A549 (cell line): ENCODE measurements at regions not wholly inside any gene's neighbourhood (a gene's known extent, or its start where the extent isn't known, plus 50 kb on each side); places are given as distances from the start of the nearest gene placed in this dataset.

ENCODE experiments used
- ATAC-seq, 2 experiments: fragments of 200-7000 bp in 1 of 2; fragments of >200 bp in 1 of 2; cut with Nextera tagmentation in 1 of 2; cut with Tn5 transposase in 1 of 2; 3 replicates each; pipeline versions ENCODE4 v1.8.0 to v1.9.1; 2018 to 2020; ENCODE audit warnings: mild to moderate bottlenecking in 1 of 2, moderate library complexity in 1 of 2
- CTCF ChIA-PET: fragments of 300-600 bp; sonication (Branson Sonifier 250); formaldehyde crosslinking; extraction: SDS; loops from one replicate; lab custom pipeline; 2021; ENCODE audit warnings: antibody characterized with exemption, inconsistent platforms; lab: Yijun Ruan, JAX
- POLR2A ChIA-PET: fragments of 350-600 bp; formaldehyde crosslinking; extraction: SDS; loops from one replicate; lab custom pipeline; 2021; ENCODE audit warnings: antibody characterized with exemption, inconsistent platforms; lab: Yijun Ruan, JAX
- DNase-seq, 2 experiments: peaks; one replicate each; pipeline versions ENCODE4 v3.0.0 to v3.0.0-alpha.2; 2011 to 2016; ENCODE audit warnings: low read depth in 1 of 2, low spot score in 1 of 2
- FAIRE-seq: peaks from 2 replicates; lab custom pipeline; 2011; peaks lifted over from hg19 to GRCh38; lab: Jason Lieb, UNC
- H3K27ac ChIP-seq, 2 experiments: fragments of >200 bp; sonication (Bioruptor Twin); formaldehyde crosslinking; 3 replicates each; pipeline ENCODE4 v1.5.1; 2016 to 2017
- H3K4me1 ChIP-seq: fragments of >200 bp; sonication (Bioruptor Twin); formaldehyde crosslinking; 3 replicates; pipeline ENCODE4 v1.6.1; 2016
- H3K4me2 ChIP-seq: fragments of >200 bp; sonication (Bioruptor Twin); formaldehyde crosslinking; 3 replicates; pipeline ENCODE4 v1.6.1; 2016
- H3K4me3 ChIP-seq: fragments of >200 bp; sonication (Bioruptor Twin); formaldehyde crosslinking; 3 replicates; pipeline ENCODE4 v1.5.1; 2016
- H3K9me3 ChIP-seq: fragments of >200 bp; sonication (Bioruptor Twin); formaldehyde crosslinking; 3 replicates; pipeline ENCODE4 v1.6.1; 2016
- BHLHE40 ChIP-seq: IDR thresholded peaks from 2 replicates; pipeline ENCODE4 v1.6.1; 2012; ENCODE audit warnings: low read depth, low read length, inconsistent platforms
- CBX2 ChIP-seq: fragments of 200-600 bp; sonication (generic); IDR thresholded peaks from 2 replicates; pipeline ENCODE4 v1.6.1; 2016; ENCODE audit warnings: low read depth, mild to moderate bottlenecking, borderline replicate concordance
- CBX8 ChIP-seq: fragments of 200-600 bp; sonication (generic); IDR thresholded peaks from 2 replicates; pipeline ENCODE4 v1.6.1; 2016
- CEBPB ChIP-seq, 2 experiments: fragments of >200 bp in 1 of 2; sonication (Bioruptor Twin) in 1 of 2; formaldehyde crosslinking in 1 of 2; IDR thresholded peaks; 2 replicates each; pipeline ENCODE4 v1.6.1; 2012 to 2016
- CTCF ChIP-seq: fragments of >200 bp; sonication (Bioruptor Twin); formaldehyde crosslinking; IDR thresholded peaks from 3 replicates; pipeline ENCODE4 v1.5.1; 2016
- ELK1 ChIP-seq: fragments of 150-350 bp; IDR thresholded peaks from 2 replicates; pipeline ENCODE4 v1.6.1; 2014; ENCODE audit warnings: low read depth, mild to moderate bottlenecking, low read length
- FOSB ChIP-seq: fragments of 250-450 bp; sonication (Bioruptor Pico); IDR thresholded peaks from 2 replicates; pipeline ENCODE4 v1.5.0; 2020; ENCODE audit warnings: mild to moderate bottlenecking, moderate library complexity
- FOSL2 ChIP-seq, 2 experiments: fragments of 450-650 bp in 1 of 2; fragments of >200 bp in 1 of 2; sonication (Bioruptor Twin) in 1 of 2; formaldehyde crosslinking; IDR thresholded peaks; 2 replicates each; pipeline versions ENCODE4 v1.5.0 to v1.6.1; 2016 to 2020; ENCODE audit warnings: mild to moderate bottlenecking in 1 of 2, moderate library complexity in 1 of 2
- FOXS1 ChIP-seq: fragments of 250-450 bp; sonication (Bioruptor Pico); IDR thresholded peaks from 2 replicates; pipeline ENCODE4 v1.5.0; 2020; ENCODE audit warnings: mild to moderate bottlenecking, moderate library complexity
- HDAC2 ChIP-seq: fragments of 200-600 bp; sonication (generic); IDR thresholded peaks from 2 replicates; pipeline ENCODE4 v1.6.1; 2016
- HMGXB4 ChIP-seq: fragments of 250-450 bp; sonication (Bioruptor Pico); IDR thresholded peaks from 2 replicates; pipeline ENCODE4 v1.5.0; 2021; ENCODE audit warnings: mild to moderate bottlenecking, moderate library complexity, borderline replicate concordance
- KDM5A ChIP-seq: fragments of 200-600 bp; sonication (generic); IDR thresholded peaks from 2 replicates; pipeline ENCODE4 v1.6.1; 2016; ENCODE audit warnings: antibody characterized with exemption, mild to moderate bottlenecking
- MAZ ChIP-seq: fragments of 150-350 bp; IDR thresholded peaks from 2 replicates; pipeline ENCODE4 v1.6.1; 2014; ENCODE audit warnings: antibody characterized with exemption, low read depth, low read length, borderline replicate concordance
- NFE2L2 ChIP-seq: fragments of 150-350 bp; conservative IDR thresholded peaks from 2 replicates; pipeline ENCODE4 v1.6.1; 2014; ENCODE audit warnings: low read length
- NR3C1 ChIP-seq: fragments of >200 bp; sonication (Bioruptor Twin); formaldehyde crosslinking; IDR thresholded peaks from 3 replicates; pipeline ENCODE4 v1.6.1; 2017
- PBX3 ChIP-seq: IDR thresholded peaks from 2 replicates; pipeline ENCODE4 v1.6.1; 2012
- PHF8 ChIP-seq: fragments of 200-600 bp; sonication (generic); IDR thresholded peaks from 2 replicates; pipeline ENCODE4 v1.6.1; 2016; ENCODE audit warnings: low read depth, mild to moderate bottlenecking, antibody characterized with exemption, moderate library complexity, borderline replicate concordance
- RARB ChIP-seq: fragments of 250-450 bp; sonication (Bioruptor Pico); IDR thresholded peaks from 2 replicates; pipeline ENCODE4 v1.8.0; 2021; ENCODE audit warnings: mild to moderate bottlenecking, moderate library complexity
- RFX5 ChIP-seq: fragments of 450-650 bp; IDR thresholded peaks from 2 replicates; pipeline ENCODE4 v1.7.1; 2014; ENCODE audit warnings: antibody characterized with exemption, mild to moderate bottlenecking, moderate library complexity
- RNF2 ChIP-seq: fragments of 200-600 bp; sonication (generic); IDR thresholded peaks from 2 replicates; pipeline ENCODE4 v1.6.1; 2016; ENCODE audit warnings: low read depth, mild to moderate bottlenecking, antibody characterized with exemption, moderate library complexity, borderline replicate concordance
- SMC3 ChIP-seq: fragments of >200 bp; sonication (Bioruptor Twin); formaldehyde crosslinking; IDR thresholded peaks from 3 replicates; pipeline ENCODE4 v1.6.1; 2018; ENCODE audit warnings: inconsistent platforms
- ZNF302 ChIP-seq: fragments of 250-450 bp; sonication (Bioruptor Pico); IDR thresholded peaks from 2 replicates; pipeline ENCODE4 v1.9.0; 2021; ENCODE audit warnings: inconsistent platforms, mild to moderate bottlenecking, moderate library complexity
- WGBS: methylation state at CpG from one replicate; pipeline ENCODE4 v1.1.6; 2017; ENCODE audit errors: missing lambda C conversion rate; 5-methylcytosine and 5-hydroxymethylcytosine counted together

GRCh38 chr16:82402665-82403218 is 224.0 kb upstream of the CDH13 start:
- WGBS = 3% methylated on average over 5 of the region's 5 CpGs
- FAIRE-seq = no peak

GRCh38 chr16:82400046-82400445 is 226.7 kb upstream of the CDH13 start:
- no peak for TF ChIP-seq RFX5
- TF ChIP-seq RNF2 = no peak
- TF ChIP-seq KDM5A = no peak
- DNase-seq (no peak), FAIRE-seq (no peak), ATAC-seq (no peak)
- no peaks in the 10 kb centered on the region for H3K4me1 ChIP-seq
- no peaks in the 10 kb centered on the region for H3K9me3 ChIP-seq
- 3% methylated on average over 8 of the region's 8 CpGs for WGBS
- no peak overlapping the region for H3K4me3 ChIP-seq
- no peak overlapping the region for H3K27ac ChIP-seq
- POLR2A ChIA-PET = no interaction called here
- CTCF ChIA-PET = interaction anchor here (0.6 to 0.9 kb wide), 2 partner anchors 16 to 734 kb away, joined by 3 read pairs; no protein-coding TSS in a partner anchor
- H3K4me2 ChIP-seq = no peak overlapping the region

More at GRCh38 chr16:82402665-82403218, 224.0 kb upstream of the CDH13 start:
- ATAC-seq (no peak), DNase-seq (no peak)
- no peak overlapping the region for H3K27ac ChIP-seq
- H3K4me1 ChIP-seq = no peaks in the 10 kb centered on the region
- H3K9me3 ChIP-seq = no peaks in the 10 kb centered on the region
- ChIA-PET CTCF (no interaction called here), POLR2A (no interaction called here)
- H3K4me3 ChIP-seq = no peak overlapping the region
- H3K4me2 ChIP-seq = no peak overlapping the region
- no peak for TF ChIP-seq HMGXB4 (CRISPR knock-in tag)
- no peak for TF ChIP-seq HDAC2
- no peak for TF ChIP-seq CBX2
- TF ChIP-seq RNF2 = no peak
- no peak for TF ChIP-seq CTCF
- TF ChIP-seq ZNF302 = no peak
- TF ChIP-seq FOXS1 (CRISPR knock-in tag) = no peak
- TF ChIP-seq PBX3 = no peak
- TF ChIP-seq FOSB (CRISPR knock-in tag) = no peak
- TF ChIP-seq CEBPB (IDR thresholded peaks at IDR 0.05) = no peak

GRCh38 chr16:82396509-82396908 is 226.5 kb upstream of the MPHOSPH6 start:
- ATAC-seq (no peak), FAIRE-seq (no peak), DNase-seq (no peak)
- TF ChIP-seq ELK1 = no peak
- TF ChIP-seq PHF8 = no peak
- TF ChIP-seq CEBPB (IDR thresholded peaks at IDR 0.05) = no peak
- TF ChIP-seq SMC3 = no peak
- no peak for TF ChIP-seq BHLHE40
- TF ChIP-seq CTCF = no peak
- TF ChIP-seq NR3C1 = no peak
- TF ChIP-seq MAZ = no peak
- TF ChIP-seq CBX8 = no peak
- TF ChIP-seq RARB (CRISPR knock-in tag) = no peak
- TF ChIP-seq FOSL2 (IDR thresholded peaks at IDR 0.05) = no peak
- TF ChIP-seq FOSL2 (CRISPR knock-in tag; IDR thresholded peaks at IDR 0.05) = no peak
- no peak for TF ChIP-seq NFE2L2
- Histone ChIP-seq H3K4me1 (no peaks in the 10 kb centered on the region), H3K4me3 (no peak overlapping the region), H3K27ac (no peak overlapping the region), H3K4me2 (no peak overlapping the region), H3K9me3 (no peaks in the 10 kb centered on the region)
- ChIA-PET CTCF (no interaction called here), POLR2A (no interaction called here)
- WGBS = 4% methylated on average over 3 of the region's 3 CpGs
